Neural progenitor cell (in vitro differentiated cells): ENCODE measurements at regions not wholly inside any gene's neighbourhood (a gene's known extent, or its start where the extent isn't known, plus 50 kb on each side); places are given as distances from the start of the nearest gene placed in this dataset.

Experiments
- DNase-seq: peaks from one replicate; pipeline ENCODE4 v3.0.0-alpha.2; 2016; ENCODE audit warnings: low spot score
- H2AFZ ChIP-seq: fragments of 200-600 bp; sonication (generic); replicated peaks from 2 replicates; pipeline ENCODE4 v1.6.1; 2016; ENCODE audit warnings: antibody characterized with exemption
- H3F3A ChIP-seq: fragments of 200-600 bp; sonication (generic); 2 replicates; pipeline ENCODE4 v1.6.1; 2016; ENCODE audit warnings: antibody characterized with exemption, low read depth
- H3K27ac ChIP-seq: fragments of 200-600 bp; sonication (generic); 2 replicates; pipeline ENCODE4 v1.5.1; 2016; ENCODE audit warnings: mild to moderate bottlenecking
- H3K27me3 ChIP-seq: fragments of 200-600 bp; sonication (generic); 2 replicates; pipeline ENCODE4 v1.6.1; 2016; ENCODE audit warnings: mild to moderate bottlenecking, moderate library complexity
- H3K36me3 ChIP-seq: fragments of 200-600 bp; sonication (generic); 2 replicates; pipeline ENCODE4 v1.5.1; 2016
- H3K4me1 ChIP-seq: fragments of 200-600 bp; sonication (generic); 2 replicates; pipeline ENCODE4 v1.6.1; 2016; ENCODE audit warnings: mixed run types
- H3K4me2 ChIP-seq: fragments of 200-600 bp; sonication (generic); 2 replicates; pipeline ENCODE4 v1.6.1; 2016
- H3K4me3 ChIP-seq: fragments of 200-600 bp; sonication (generic); 2 replicates; pipeline ENCODE4 v1.5.1; 2016
- H3K79me2 ChIP-seq: fragments of 200-600 bp; sonication (generic); 2 replicates; pipeline ENCODE4 v1.6.1; 2016; ENCODE audit warnings: low read depth
- H3K9ac ChIP-seq: fragments of 200-600 bp; sonication (generic); 2 replicates; pipeline ENCODE4 v1.6.1; 2016
- H3K9me3 ChIP-seq: fragments of 200-600 bp; sonication (generic); 2 replicates; pipeline ENCODE4 v1.5.1; 2016; ENCODE audit warnings: low read depth
- H4K20me1 ChIP-seq: fragments of 200-600 bp; sonication (generic); 2 replicates; pipeline ENCODE4 v1.6.1; 2016; ENCODE audit warnings: low read depth
- H3K27ac Mint-ChIP-seq: 3 replicates; pipeline ENCODE4 v1.8.0; 2021; ENCODE audit warnings: mixed read lengths
- H3K27me3 Mint-ChIP-seq: 2 replicates; pipeline ENCODE4 v1.8.0; 2022; ENCODE audit warnings: low read depth, mild to moderate bottlenecking, inconsistent platforms, moderate library complexity, mixed read lengths; ENCODE audit not compliant: insufficient read depth
- H3K36me3 Mint-ChIP-seq: 3 replicates; pipeline ENCODE4 v1.8.0; 2021; ENCODE audit warnings: mixed read lengths
- H3K4me1 Mint-ChIP-seq: 3 replicates; pipeline ENCODE4 v1.8.0; 2021; ENCODE audit warnings: mixed read lengths
- H3K4me3 Mint-ChIP-seq: 3 replicates; pipeline ENCODE4 v1.8.0; 2021; ENCODE audit warnings: mild to moderate bottlenecking, moderate library complexity, mixed read lengths
- H3K9me3 Mint-ChIP-seq: 3 replicates; pipeline ENCODE4 v1.8.0; 2020; ENCODE audit warnings: mixed read lengths
- EZH2 ChIP-seq: fragments of 200-600 bp; sonication (generic); IDR thresholded peaks from 2 replicates; pipeline ENCODE4 v1.6.1; 2017; ENCODE audit warnings: antibody characterized with exemption, mild to moderate bottlenecking, moderate library complexity
- EZH2phosphoT487 ChIP-seq: fragments of 200-600 bp; sonication (generic); IDR thresholded peaks from 2 replicates; pipeline ENCODE4 v1.6.1; 2017; ENCODE audit warnings: antibody characterized with exemption
- TF ChIP-seq, protein P1 (sequence below): fragments of 200-600 bp; sonication (generic); IDR thresholded peaks from 2 replicates; pipeline ENCODE4 v1.5.1; 2017; ENCODE audit warnings: antibody characterized with exemption, mild to moderate bottlenecking

GRCh38 chr2:192286093-192286701, 91.5 kb upstream of the TMEFF2 start:
- Histone ChIP-seq H3K27ac (no peak overlapping the region), H3K79me2 (no peaks in the 10 kb centered on the region), H3K4me1 (peaks cover 4% of the 10 kb centered on the region), H3K36me3 (no peaks in the 10 kb centered on the region), H3K27me3 (no peaks in the 10 kb centered on the region), H4K20me1 (no peaks in the 10 kb centered on the region), H3F3A (no peaks in the 10 kb centered on the region), H3K9me3 (no peaks in the 10 kb centered on the region), H3K4me3 (no peak overlapping the region), H2AFZ (peak overlapping the region; percentile 36), H3K9ac (no peak overlapping the region), H3K4me2 (no peak overlapping the region)
- Mint-ChIP-seq H3K27me3 (no peaks in the 10 kb centered on the region), H3K4me1 (no peaks in the 10 kb centered on the region), H3K27ac (no peak overlapping the region), H3K4me3 (no peak overlapping the region), H3K9me3 (no peaks in the 10 kb centered on the region), H3K36me3 (no peaks in the 10 kb centered on the region)
- TF ChIP-seq EZH2phosphoT487 = no peak
- TF ChIP-seq EZH2 = no peak
- TF ChIP-seq, protein P1, sequence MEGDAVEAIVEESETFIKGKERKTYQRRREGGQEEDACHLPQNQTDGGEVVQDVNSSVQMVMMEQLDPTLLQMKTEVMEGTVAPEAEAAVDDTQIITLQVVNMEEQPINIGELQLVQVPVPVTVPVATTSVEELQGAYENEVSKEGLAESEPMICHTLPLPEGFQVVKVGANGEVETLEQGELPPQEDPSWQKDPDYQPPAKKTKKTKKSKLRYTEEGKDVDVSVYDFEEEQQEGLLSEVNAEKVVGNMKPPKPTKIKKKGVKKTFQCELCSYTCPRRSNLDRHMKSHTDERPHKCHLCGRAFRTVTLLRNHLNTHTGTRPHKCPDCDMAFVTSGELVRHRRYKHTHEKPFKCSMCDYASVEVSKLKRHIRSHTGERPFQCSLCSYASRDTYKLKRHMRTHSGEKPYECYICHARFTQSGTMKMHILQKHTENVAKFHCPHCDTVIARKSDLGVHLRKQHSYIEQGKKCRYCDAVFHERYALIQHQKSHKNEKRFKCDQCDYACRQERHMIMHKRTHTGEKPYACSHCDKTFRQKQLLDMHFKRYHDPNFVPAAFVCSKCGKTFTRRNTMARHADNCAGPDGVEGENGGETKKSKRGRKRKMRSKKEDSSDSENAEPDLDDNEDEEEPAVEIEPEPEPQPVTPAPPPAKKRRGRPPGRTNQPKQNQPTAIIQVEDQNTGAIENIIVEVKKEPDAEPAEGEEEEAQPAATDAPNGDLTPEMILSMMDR = peak; percentile 55
- DNase-seq = peak; percentile 47

- Histone ChIP-seq H3K4me2 (no peak overlapping the region), H3K79me2 (no peaks in the 10 kb centered on the region), H2AFZ (no peak overlapping the region), H3K9ac (no peak overlapping the region), H3K27ac (no peak overlapping the region), H3K4me3 (no peak overlapping the region), H3K9me3 (no peaks in the 10 kb centered on the region), H3K36me3 (no peaks in the 10 kb centered on the region), H3K27me3 (no peaks in the 10 kb centered on the region), H3K4me1 (peaks cover 4% of the 10 kb centered on the region), H3F3A (no peaks in the 10 kb centered on the region), H4K20me1 (no peaks in the 10 kb centered on the region)
- DNase-seq = no peak
- TF ChIP-seq EZH2phosphoT487 = no peak
- TF ChIP-seq, protein P1 = no peak
- TF ChIP-seq EZH2 = no peak
- no peaks in the 10 kb centered on the region for H3K36me3 Mint-ChIP-seq
- no peaks in the 10 kb centered on the region for H3K4me1 Mint-ChIP-seq
- no peak overlapping the region for H3K4me3 Mint-ChIP-seq
- H3K9me3 Mint-ChIP-seq = no peaks in the 10 kb centered on the region
- no peak overlapping the region for H3K27ac Mint-ChIP-seq
- H3K27me3 Mint-ChIP-seq = no peaks in the 10 kb centered on the region
These were observed 88.7 kb upstream of the TMEFF2 start for GRCh38 chr2:192283450-192283849.

GRCh38 chr2:192278701-192279100, 84.0 kb upstream of the TMEFF2 start:
- no peaks in the 10 kb centered on the region for H3K36me3 ChIP-seq
- H3K36me3 Mint-ChIP-seq = no peaks in the 10 kb centered on the region
- H3K9me3 ChIP-seq = no peaks in the 10 kb centered on the region
- H3K4me3 Mint-ChIP-seq = no peak overlapping the region
- no peak overlapping the region for H2AFZ ChIP-seq
- no peaks in the 10 kb centered on the region for H4K20me1 ChIP-seq
- H3K4me2 ChIP-seq = no peak overlapping the region
- TF ChIP-seq, protein P1 = no peak
- TF ChIP-seq EZH2phosphoT487 (no peak), EZH2 (no peak)
- H3K9me3 Mint-ChIP-seq = peaks cover 3% of the 10 kb centered on the region
- H3F3A ChIP-seq = no peaks in the 10 kb centered on the region
- no peak for DNase-seq
- no peaks in the 10 kb centered on the region for H3K4me1 ChIP-seq
- H3K4me3 ChIP-seq = no peak overlapping the region
- H3K27me3 Mint-ChIP-seq = no peaks in the 10 kb centered on the region
- H3K4me1 Mint-ChIP-seq = no peaks in the 10 kb centered on the region
- H3K9ac ChIP-seq = no peak overlapping the region
- H3K27me3 ChIP-seq = no peaks in the 10 kb centered on the region
- H3K27ac Mint-ChIP-seq = no peak overlapping the region
- H3K27ac ChIP-seq = no peak overlapping the region
- no peaks in the 10 kb centered on the region for H3K79me2 ChIP-seq
